ENCODE measurements at regions not wholly inside any gene's neighbourhood (a gene's known extent, or its start where the extent isn't known, plus 50 kb on each side); places are given as distances from the start of the nearest gene placed in this dataset.

- ATAC-seq (replicated peaks) (no peak), DNase-seq (no peak)
- no peaks in the 10 kb centered on the region for H3K9me3 Mint-ChIP-seq
- H3K27me3 Mint-ChIP-seq: no peaks in the 10 kb centered on the region
- no peak overlapping the region for H3K27ac Mint-ChIP-seq
- H3K36me3 Mint-ChIP-seq: no peaks in the 10 kb centered on the region
- H3K4me3 Mint-ChIP-seq: no peak overlapping the region
- H3K4me1 Mint-ChIP-seq: peaks cover 0 to 3% of the 10 kb centered on the region in 2 donors
Measured at GRCh38 chr7:41787651-41788350, 84.9 kb upstream of the INHBA start.

GRCh38 chr7:41786944-41787343 is 84.1 kb upstream of the INHBA start:
- H3K27me3 Mint-ChIP-seq: no peaks in the 10 kb centered on the region
- no peak overlapping the region for H3K4me3 Mint-ChIP-seq
- DNase-seq (no peak), ATAC-seq (replicated peaks) (no peak)
- no peak overlapping the region for H3K27ac Mint-ChIP-seq
- peaks cover 0 to 3% of the 10 kb centered on the region in 2 donors for H3K4me1 Mint-ChIP-seq
- no peaks in the 10 kb centered on the region for H3K36me3 Mint-ChIP-seq
- H3K9me3 Mint-ChIP-seq: no peaks in the 10 kb centered on the region

DNA sequence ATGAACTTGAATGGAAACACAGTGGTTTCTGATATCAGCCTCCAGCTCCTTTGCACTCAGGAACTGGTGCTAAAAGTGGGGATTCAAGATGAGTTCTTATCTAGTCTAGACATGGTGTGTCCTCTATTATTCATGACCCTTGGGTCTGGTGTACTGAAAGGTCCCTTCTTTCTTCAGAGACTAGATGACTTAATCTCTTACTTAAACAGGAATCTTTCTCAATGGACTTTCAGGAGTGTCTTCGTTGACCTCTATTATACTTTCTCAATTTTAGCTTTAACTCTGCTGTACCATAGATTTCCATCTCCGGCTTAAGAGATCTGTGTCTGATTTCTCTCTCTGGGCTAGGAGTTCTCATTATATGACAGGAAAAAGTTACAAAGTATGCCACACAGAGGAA is 83.5 kb upstream of the INHBA start:
- Mint-ChIP-seq H3K27me3 (no peaks in the 10 kb centered on the region), H3K4me3 (no peak overlapping the region), H3K4me1 (peaks cover 0 to 3% of the 10 kb centered on the region in 2 donors), H3K36me3 (no peaks in the 10 kb centered on the region), H3K9me3 (no peaks in the 10 kb centered on the region), H3K27ac (no peak overlapping the region)
- ATAC-seq (replicated peaks) (no peak), DNase-seq (no peak)

DNA sequence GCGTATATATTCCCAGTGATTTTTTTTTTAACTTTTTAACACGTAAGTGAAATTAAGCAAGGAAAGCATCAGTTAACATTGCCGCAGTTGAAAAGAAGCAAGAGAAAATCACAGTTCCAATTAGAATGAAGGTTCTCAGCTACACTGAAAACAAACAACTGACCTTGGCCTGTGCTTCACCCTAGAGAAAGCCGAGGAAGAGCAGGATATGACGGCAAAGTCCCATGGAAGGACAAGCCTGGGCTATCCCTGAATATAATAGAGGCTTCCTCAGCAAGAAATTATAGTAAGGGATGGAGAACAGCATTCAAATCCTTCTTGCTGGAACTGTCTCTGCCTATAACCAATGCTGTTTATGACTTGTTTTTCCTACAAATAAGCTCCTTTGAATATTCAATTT is 83.0 kb upstream of the INHBA start:
- H3K27ac Mint-ChIP-seq: no peak overlapping the region
- no peaks in the 10 kb centered on the region for H3K27me3 Mint-ChIP-seq
- H3K9me3 Mint-ChIP-seq: no peaks in the 10 kb centered on the region
- ATAC-seq (replicated peaks) (no peak), DNase-seq (no peak)
- H3K36me3 Mint-ChIP-seq: no peaks in the 10 kb centered on the region
- peaks cover 3 to 4% of the 10 kb centered on the region in 2 donors for H3K4me1 Mint-ChIP-seq
- H3K4me3 Mint-ChIP-seq: no peak overlapping the region

DNA sequence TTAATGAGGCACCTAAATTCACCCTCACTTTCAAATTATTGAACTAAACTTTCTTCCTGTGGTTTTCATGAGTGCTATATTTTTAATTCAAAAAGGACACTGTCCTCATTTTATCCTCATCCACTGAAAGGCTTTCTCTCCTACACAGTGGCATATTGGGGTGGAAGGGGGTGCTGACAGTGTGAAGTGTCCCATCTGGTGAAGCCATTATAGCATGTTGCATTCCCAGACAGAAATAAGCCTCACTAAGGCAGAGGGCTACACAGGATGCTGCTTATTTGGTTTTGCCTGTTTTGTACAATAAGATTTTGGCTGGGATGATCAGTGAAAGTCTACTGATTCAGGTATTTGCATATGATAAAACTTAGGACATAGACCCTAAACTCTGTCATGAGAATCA is 82.4 kb upstream of the INHBA start:
- DNase-seq (no peak), ATAC-seq (replicated peaks) (no peak)
- H3K4me1 Mint-ChIP-seq: peaks cover 8 to 9% of the 10 kb centered on the region in 2 donors
- H3K36me3 Mint-ChIP-seq: no peaks in the 10 kb centered on the region
- H3K27me3 Mint-ChIP-seq: no peaks in the 10 kb centered on the region
- H3K4me3 Mint-ChIP-seq: no peak overlapping the region
- no peaks in the 10 kb centered on the region for H3K9me3 Mint-ChIP-seq
- H3K27ac Mint-ChIP-seq: no peak overlapping the region

- no peaks in the 10 kb centered on the region for H3K27me3 Mint-ChIP-seq
- peak overlapping the region; percentile 32 for H3K27ac Mint-ChIP-seq
- H3K4me3 Mint-ChIP-seq: no peak overlapping the region
- peaks cover 0 to 2% of the 10 kb centered on the region in 2 donors for H3K36me3 Mint-ChIP-seq
- ATAC-seq (replicated peaks): peak; percentile 44 to 56
- H3K9me3 Mint-ChIP-seq: no peaks in the 10 kb centered on the region
- DNase-seq: no peak
- peaks cover 14 to 18% of the 10 kb centered on the region in 2 donors for H3K4me1 Mint-ChIP-seq
Measured at GRCh38 chr7:41779918-41780317, 77.0 kb upstream of the INHBA start.

- ATAC-seq (replicated peaks) (peak; percentile 46 to 63), DNase-seq (no peak)
- Mint-ChIP-seq H3K27ac (no peak overlapping the region), H3K36me3 (peaks cover 2 to 3% of the 10 kb centered on the region in 2 donors), H3K27me3 (no peaks in the 10 kb centered on the region), H3K9me3 (peaks cover 0 to 3% of the 10 kb centered on the region in 2 donors), H3K4me3 (no peak overlapping the region), H3K4me1 (peaks cover 18% of the 10 kb centered on the region in 2 donors)
Measured at GRCh38 chr7:41777894-41778596, 75.2 kb upstream of the INHBA start.

DNA sequence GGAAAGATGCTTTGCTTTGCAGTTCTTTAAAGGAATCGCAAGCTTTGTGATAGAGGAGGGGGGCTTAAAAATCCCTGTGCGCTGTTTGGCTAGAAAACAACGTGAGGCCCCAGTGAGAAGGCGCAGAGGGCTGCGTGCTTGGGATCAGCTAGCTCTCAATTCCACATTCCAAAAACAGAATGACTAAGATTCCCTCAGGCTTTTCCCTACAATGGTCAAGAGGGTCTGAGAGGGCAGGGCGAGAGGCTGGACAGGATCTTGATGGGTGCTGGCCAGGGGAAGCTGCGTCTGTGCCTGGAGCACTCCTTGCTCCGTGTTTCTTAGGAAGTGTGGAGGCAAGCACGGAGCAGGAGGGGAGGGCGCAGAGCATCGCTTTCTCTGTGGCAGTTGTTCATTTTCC is 72.1 kb upstream of the INHBA start:
- Mint-ChIP-seq H3K9me3 (peaks cover 2 to 3% of the 10 kb centered on the region in 2 donors), H3K4me3 (no peak overlapping the region), H3K27me3 (no peaks in the 10 kb centered on the region), H3K36me3 (peaks cover 2 to 3% of the 10 kb centered on the region in 2 donors), H3K4me1 (peaks cover 8 to 12% of the 10 kb centered on the region in 2 donors), H3K27ac (no peak overlapping the region)
- no peak for DNase-seq
- no peak for ATAC-seq (replicated peaks)

- DNase-seq (no peak), ATAC-seq (replicated peaks) (no peak)
- Mint-ChIP-seq H3K4me3 (no peak overlapping the region), H3K27me3 (no peaks in the 10 kb centered on the region), H3K9me3 (peaks cover 8% of the 10 kb centered on the region in 2 donors), H3K4me1 (peaks cover 10 to 14% of the 10 kb centered on the region in 2 donors), H3K27ac (no peak overlapping the region), H3K36me3 (peaks cover 0 to 6% of the 10 kb centered on the region in 2 donors)
Measured at GRCh38 chr7:41773756-41774155, 70.9 kb upstream of the INHBA start.

DNA sequence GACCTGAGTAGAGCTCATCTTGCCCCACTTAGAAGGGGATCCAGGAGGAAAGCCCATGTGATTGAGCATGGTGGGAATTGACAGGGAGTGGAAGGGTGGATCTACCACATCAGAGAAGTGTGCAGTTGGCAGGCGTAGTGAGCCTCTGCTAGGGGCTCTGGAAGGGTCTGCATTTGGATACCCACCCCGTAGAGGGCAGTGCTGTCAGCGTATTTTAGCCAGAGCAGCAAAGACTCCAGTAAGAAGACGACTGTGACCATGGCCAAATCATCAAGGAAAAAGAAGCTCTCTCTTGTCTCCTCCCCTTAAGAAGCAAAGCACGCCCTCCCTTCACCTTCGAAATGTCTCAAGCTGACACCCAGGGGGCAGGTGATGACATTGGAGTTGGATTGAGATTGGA is 68.8 kb upstream of the INHBA start:
- H3K36me3 Mint-ChIP-seq: peaks cover 0 to 7% of the 10 kb centered on the region in 2 donors
- no peak overlapping the region for H3K4me3 Mint-ChIP-seq
- DNase-seq: no peak
- no peak overlapping the region for H3K27ac Mint-ChIP-seq
- H3K9me3 Mint-ChIP-seq: peaks cover 9% of the 10 kb centered on the region in 2 donors
- ATAC-seq (replicated peaks): no peak
- peaks cover 8 to 16% of the 10 kb centered on the region in 2 donors for H3K4me1 Mint-ChIP-seq
- H3K27me3 Mint-ChIP-seq: no peaks in the 10 kb centered on the region

- DNase-seq (no peak), ATAC-seq (replicated peaks) (peak; percentile 62 to 78)
- H3K4me1 Mint-ChIP-seq: peaks cover 8 to 16% of the 10 kb centered on the region in 2 donors
- H3K27ac Mint-ChIP-seq: no peak overlapping the region
- H3K27me3 Mint-ChIP-seq: no peaks in the 10 kb centered on the region
- peaks cover 9 to 12% of the 10 kb centered on the region in 2 donors for H3K9me3 Mint-ChIP-seq
- H3K4me3 Mint-ChIP-seq: no peak overlapping the region
- H3K36me3 Mint-ChIP-seq: peaks cover 0 to 7% of the 10 kb centered on the region in 2 donors
Measured at GRCh38 chr7:41769162-41769561, 66.3 kb upstream of the INHBA start.

GRCh38 chr7:41763626-41764025 is 60.7 kb upstream of the INHBA start:
- no peak for ATAC-seq (replicated peaks)
- peaks cover 9 to 10% of the 10 kb centered on the region in 2 donors for H3K9me3 Mint-ChIP-seq
- no peaks in the 10 kb centered on the region for H3K27me3 Mint-ChIP-seq
- no peak for DNase-seq
- H3K36me3 Mint-ChIP-seq: peaks cover 3 to 4% of the 10 kb centered on the region in 2 donors
- H3K4me3 Mint-ChIP-seq: no peak overlapping the region
- no peak overlapping the region for H3K27ac Mint-ChIP-seq
- peaks cover 0 to under 1% of the 10 kb centered on the region in 2 donors for H3K4me1 Mint-ChIP-seq

DNA sequence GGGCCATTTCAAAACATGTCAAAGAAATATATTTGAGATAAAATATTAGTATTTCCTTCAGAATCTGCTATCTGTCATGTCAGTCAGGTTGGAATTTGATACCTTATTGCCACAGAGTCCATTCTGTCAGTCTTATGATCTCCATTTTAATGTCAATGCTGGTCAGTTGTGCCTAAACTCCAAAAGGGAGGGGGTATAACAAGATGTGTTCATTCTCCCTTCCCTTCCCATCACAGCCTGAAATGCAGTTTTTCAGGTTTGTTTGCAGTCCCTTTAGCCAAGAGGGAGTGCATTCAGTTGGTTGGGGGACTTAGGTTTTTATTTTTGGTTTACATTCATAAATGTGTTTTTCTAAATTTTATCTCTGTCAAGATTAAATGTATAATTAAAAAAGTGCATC is 59.8 kb upstream of the INHBA start:
- H3K4me1 Mint-ChIP-seq: no peaks in the 10 kb centered on the region
- H3K27me3 Mint-ChIP-seq: no peaks in the 10 kb centered on the region
- H3K36me3 Mint-ChIP-seq: peaks cover 3 to 4% of the 10 kb centered on the region in 2 donors
- H3K4me3 Mint-ChIP-seq: no peak overlapping the region
- DNase-seq: no peak
- no peak overlapping the region for H3K27ac Mint-ChIP-seq
- no peak for ATAC-seq (replicated peaks)
- H3K9me3 Mint-ChIP-seq: peaks cover 9 to 10% of the 10 kb centered on the region in 2 donors

GRCh38 chr7:41760293-41760692 is 57.4 kb upstream of the INHBA start:
- Mint-ChIP-seq H3K36me3 (peaks cover 4 to 5% of the 10 kb centered on the region in 2 donors), H3K27ac (no peak overlapping the region), H3K4me1 (no peaks in the 10 kb centered on the region), H3K4me3 (no peak overlapping the region), H3K27me3 (no peaks in the 10 kb centered on the region), H3K9me3 (peaks cover 12 to 15% of the 10 kb centered on the region in 2 donors)
- ATAC-seq (replicated peaks): no peak
- no peak for DNase-seq

- DNase-seq: no peak
- Mint-ChIP-seq H3K4me1 (no peaks in the 10 kb centered on the region), H3K27me3 (no peaks in the 10 kb centered on the region), H3K36me3 (peaks cover 0 to 2% of the 10 kb centered on the region in 2 donors), H3K9me3 (peaks cover 10 to 19% of the 10 kb centered on the region in 2 donors), H3K4me3 (no peak overlapping the region), H3K27ac (no peak overlapping the region)
- no peak for ATAC-seq (replicated peaks)
Measured at GRCh38 chr7:41758321-41758720, 55.4 kb upstream of the INHBA start.

Data from stimulated activated naive B cell treated with anti-CD40 and anti-IgM and Interleukin-4, amounts not matched to agents 10 μg/mL and 1 μg/mL and 100 μg/mL, for 72 hours (primary cell).